IPS-NIHi7 (cell line): ENCODE measurements at regions not wholly inside any gene's neighbourhood (a gene's known extent, or its start where the extent isn't known, plus 50 kb on each side); places are given as distances from the start of the nearest gene placed in this dataset.

ENCODE experiments used
- DNase-seq: peaks from one replicate; pipeline ENCODE4 v3.0.0; 2012; ENCODE audit warnings: mixed read lengths; ENCODE audit errors: extremely low spot score

DNA sequence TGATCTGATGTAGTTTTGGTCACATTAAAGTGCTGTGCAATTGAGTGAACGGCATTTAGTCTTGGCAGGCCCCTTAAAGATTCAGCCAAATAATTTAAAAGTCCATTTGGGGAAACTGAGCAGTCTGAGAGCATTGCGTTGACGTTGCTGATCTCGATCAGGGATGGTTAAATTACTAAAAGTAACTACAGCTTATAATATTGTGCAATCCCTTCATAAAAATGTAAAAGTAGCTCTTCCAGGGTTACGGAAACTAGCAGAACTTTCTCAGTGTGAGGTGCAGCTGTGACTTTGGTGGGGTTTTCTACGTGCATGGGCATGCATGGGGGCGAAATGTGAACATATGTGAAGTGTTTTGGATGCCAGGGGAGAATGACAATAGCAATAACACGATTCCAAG lies 184.5 kb upstream of the RNF32 start:
- no peak for DNase-seq

DNA sequence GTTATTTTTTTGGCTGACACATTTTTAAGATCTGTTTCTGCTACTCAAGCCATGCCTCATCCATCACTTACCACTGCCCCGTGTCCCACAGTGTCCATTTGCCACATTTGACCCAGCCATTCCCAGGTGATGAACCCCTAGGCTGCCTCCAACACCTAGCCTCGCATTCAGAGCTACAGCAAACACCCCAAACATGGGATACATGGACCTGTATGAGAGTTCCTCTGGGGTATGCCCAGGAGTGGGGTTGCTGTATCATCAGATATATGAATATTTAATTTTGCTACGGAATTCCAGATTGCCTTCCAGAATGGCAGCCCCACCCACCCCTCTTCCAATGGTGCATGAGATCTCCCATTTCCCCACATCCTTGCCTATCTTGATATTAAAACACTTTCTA lies 190.1 kb upstream of the RNF32 start:
- no peak for DNase-seq

- no peak for DNase-seq
Observed at GRCh38 chr7:156448918-156449317, 191.7 kb upstream of the RNF32 start.

- DNase-seq = no peak
Observed at GRCh38 chr7:156446990-156447389, 193.6 kb upstream of the RNF32 start.

GRCh38 chr7:156445997-156446761 lies 194.4 kb upstream of the RNF32 start:
- DNase-seq = no peak

- DNase-seq = no peak
Observed at GRCh38 chr7:156442516-156442915, 198.1 kb upstream of the RNF32 start.

DNA sequence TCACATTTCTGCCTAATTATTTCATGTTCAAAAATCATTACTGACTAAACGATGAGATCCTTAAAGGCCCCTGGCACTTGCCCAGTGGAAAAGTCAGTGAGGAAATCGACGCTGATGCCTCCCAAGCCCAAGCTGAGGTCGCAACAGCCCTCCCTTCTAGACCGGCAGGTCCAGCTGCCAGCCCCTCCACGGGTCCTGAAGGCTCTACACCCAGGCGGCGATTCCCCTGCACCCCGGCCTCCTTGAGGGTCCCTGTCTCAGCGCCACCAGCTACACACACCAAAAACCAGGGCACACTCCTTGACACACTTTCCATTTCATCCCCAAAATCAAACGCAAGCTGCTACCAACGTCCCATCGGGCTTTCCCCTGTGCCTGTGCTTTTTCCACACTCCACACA lies 200.1 kb upstream of the RNF32 start:
- DNase-seq = no peak

- DNase-seq = no peak
Observed at GRCh38 chr7:156438011-156438410, 202.6 kb upstream of the RNF32 start.

- DNase-seq = no peak
Observed at GRCh38 chr7:156437021-156437614, 203.5 kb upstream of the RNF32 start.

GRCh38 chr7:156435486-156436231 lies 204.9 kb upstream of the RNF32 start:
- no peak for DNase-seq

DNA sequence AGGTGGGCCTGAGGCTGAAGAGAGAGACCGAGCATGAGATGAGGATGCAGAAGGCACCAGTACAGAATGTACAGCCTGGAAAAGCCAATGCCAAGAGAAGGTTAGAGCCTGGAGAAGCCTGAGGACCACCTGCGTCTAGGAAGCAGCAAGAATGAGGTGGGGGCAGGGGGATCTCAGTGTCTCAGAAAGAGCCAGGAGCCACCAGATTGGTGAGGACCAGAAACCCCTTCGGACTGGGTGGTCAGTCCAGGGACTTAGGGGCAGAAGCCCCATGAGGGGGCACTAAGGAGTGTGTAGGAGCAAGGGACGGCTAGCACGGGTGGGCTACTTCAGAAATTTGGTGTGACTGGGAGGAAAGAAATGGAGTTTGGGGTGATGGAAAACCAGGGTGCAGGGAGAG lies 205.9 kb upstream of the RNF32 start:
- DNase-seq = no peak

DNA sequence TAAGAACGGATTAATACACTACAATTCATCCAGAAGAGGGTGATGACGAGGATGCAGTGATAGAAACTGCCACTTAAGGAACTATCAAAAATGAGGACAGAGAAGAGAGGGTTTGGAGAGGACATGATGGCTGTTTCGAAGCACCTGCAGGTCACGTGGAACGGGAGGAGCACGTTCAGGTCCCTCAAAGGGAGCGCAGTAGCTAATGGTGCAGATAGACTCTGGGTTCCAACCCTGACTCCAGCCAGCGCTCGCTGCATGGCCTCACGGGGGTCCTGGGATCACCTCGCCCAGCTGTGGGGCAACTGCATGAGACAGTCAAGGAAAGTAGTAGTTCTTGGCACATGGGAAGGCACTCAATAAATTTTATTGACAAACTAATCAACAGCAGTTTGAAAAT lies 208.6 kb upstream of the RNF32 start:
- no peak for DNase-seq

DNA sequence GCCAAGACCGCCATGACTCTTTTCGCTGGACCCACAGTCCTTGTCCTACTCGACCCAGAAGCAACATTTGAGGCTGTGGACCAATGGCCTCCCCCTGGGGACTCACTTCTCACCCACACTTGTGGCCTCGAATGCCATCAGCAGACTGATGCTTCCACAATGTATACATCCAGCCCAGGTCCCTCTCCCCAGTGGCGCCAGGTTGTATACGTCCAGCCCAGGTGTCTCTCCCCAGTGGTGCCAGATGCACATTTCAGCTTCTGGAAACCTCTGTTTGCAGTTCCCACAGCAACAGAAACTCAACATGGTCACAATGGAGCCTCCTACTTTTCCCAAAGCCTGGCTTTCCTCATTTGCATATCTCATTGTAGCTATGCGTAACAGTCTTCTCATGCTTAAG lies 210.5 kb upstream of the RNF32 start:
- no peak for DNase-seq

DNA sequence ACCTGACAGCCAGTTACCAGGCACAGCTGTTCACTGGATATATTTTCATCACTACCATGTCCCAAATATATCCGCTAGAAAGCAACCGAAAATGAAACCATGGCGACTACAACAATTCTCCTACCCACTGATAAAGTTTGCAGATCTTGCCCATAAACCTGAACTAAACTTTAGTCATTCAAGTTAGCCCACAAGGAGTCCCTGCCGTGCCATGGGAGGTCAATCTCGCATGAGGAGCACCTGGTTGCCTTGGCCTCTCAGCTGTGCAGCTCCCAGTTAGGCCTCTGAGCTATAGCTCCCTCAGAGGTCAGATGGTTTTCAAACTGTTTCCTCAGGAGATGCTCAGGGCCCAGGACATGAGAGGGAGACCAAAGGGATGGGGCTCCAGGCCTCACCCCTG lies 211.1 kb upstream of the RNF32 start:
- DNase-seq = no peak

DNA sequence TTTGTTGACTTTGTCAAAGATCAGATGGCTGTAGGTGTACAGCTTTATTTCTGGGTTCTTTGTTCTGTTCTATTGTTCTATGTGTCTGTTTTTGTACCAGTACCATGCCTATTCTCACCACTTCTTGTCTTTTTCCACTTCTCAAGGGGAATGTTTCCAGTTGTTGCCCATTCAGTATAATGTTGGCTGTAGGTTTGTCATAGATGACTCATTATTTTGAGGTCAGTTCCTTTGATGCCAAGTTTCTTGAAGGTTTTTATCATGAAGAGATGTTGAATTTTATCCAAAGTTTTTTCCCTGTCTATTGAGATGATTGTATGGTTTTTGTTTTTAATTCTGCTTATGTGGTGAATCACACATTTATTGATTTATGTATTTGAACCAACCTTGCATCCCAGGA lies 216.7 kb upstream of the RNF32 start:
- no peak for DNase-seq

- no peak for DNase-seq
Observed at GRCh38 chr7:156420496-156420895, 220.1 kb upstream of the RNF32 start.

- DNase-seq = no peak
Observed at GRCh38 chr7:156419782-156420181, 220.8 kb upstream of the RNF32 start.

- no peak for DNase-seq
Observed at GRCh38 chr7:156402255-156402654, 238.3 kb upstream of the RNF32 start.

DNA sequence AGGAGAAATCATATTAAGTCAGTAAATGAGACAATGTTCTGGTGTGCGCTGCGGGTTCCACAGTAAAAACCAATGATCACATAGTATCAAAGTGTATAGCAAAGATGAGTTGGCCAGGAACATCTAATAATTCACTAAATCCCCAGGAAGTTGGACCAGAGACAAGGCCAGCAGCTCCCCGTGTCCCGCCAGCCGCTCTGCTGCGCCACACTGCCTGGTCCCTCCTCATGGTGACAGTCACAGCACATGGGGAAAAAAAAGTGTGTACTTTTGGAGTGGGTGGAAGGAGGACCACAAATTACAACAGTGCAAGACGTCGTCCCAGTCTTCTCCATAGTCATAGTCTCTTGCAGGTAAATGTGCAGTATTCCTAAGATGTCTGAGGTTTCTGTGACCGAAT lies 239.0 kb upstream of the RNF32 start:
- no peak for DNase-seq

GRCh38 chr7:156400046-156400445 lies 240.5 kb upstream of the RNF32 start:
- DNase-seq = no peak

DNA sequence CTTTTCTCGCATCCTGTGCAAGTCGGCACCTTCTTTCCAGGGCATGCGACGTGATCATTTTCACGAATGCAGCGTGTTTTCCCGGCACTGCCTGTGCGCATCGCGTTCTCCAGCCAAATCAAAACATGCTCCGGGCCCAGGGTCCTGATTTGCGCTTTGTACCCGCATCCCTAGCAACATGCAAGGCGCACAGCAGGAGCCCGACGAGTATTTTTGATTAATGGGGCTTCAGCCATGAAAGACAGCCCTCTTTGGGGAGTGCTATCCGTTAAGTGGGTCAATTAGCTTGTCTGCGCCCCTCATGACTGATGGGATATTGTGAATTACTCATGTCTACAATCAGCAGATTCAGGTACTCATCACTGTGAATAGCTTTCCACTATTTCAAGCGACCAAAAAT lies 243.3 kb upstream of the RNF32 start:
- no peak for DNase-seq

GRCh38 chr7:156389116-156389692 lies 251.4 kb upstream of the RNF32 start:
- DNase-seq = no peak

GRCh38 chr7:156386097-156386496 lies 254.5 kb upstream of the RNF32 start:
- DNase-seq = peak; percentile 77
